HFFc6 (cell line): ENCODE measurements at regions not wholly inside any gene's neighbourhood (a gene's known extent, or its start where the extent isn't known, plus 50 kb on each side); places are given as distances from the start of the nearest gene placed in this dataset.
A peak's percentile ranks its signal among the peaks of the same experiment; 100 is the strongest.

Experiments
- DNase-seq: peaks from one replicate; pipeline ENCODE4 v3.0.0-alpha.2; 2018
- H3K27ac Mint-ChIP-seq: 2 replicates; pipeline ENCODE4 v1.8.0; 2020; ENCODE audit warnings: mild to moderate bottlenecking, mixed read lengths
- H3K27me3 Mint-ChIP-seq: 2 replicates; pipeline ENCODE4 v1.8.0; 2021; ENCODE audit warnings: mild to moderate bottlenecking, moderate library complexity, mixed read lengths; ENCODE audit not compliant: insufficient read depth
- H3K36me3 Mint-ChIP-seq: 2 replicates; pipeline ENCODE4 v1.8.0; 2021; ENCODE audit warnings: low read depth, mixed read lengths
- H3K4me1 Mint-ChIP-seq: 2 replicates; pipeline ENCODE4 v1.8.0; 2020; ENCODE audit warnings: low read depth, mixed read lengths
- H3K4me3 Mint-ChIP-seq: 2 replicates; pipeline ENCODE4 v1.8.0; 2020; ENCODE audit warnings: mild to moderate bottlenecking, moderate library complexity, mixed read lengths
- H3K9me3 Mint-ChIP-seq: 2 replicates; pipeline ENCODE4 v1.8.0; 2020; ENCODE audit warnings: mild to moderate bottlenecking, mixed read lengths
- CTCF ChIP-seq: fragments of 200-600 bp; sonication (generic); IDR thresholded peaks from 2 replicates; pipeline ENCODE4 v1.5.0; 2021; ENCODE audit warnings: antibody characterized with exemption, mild to moderate bottlenecking

DNA sequence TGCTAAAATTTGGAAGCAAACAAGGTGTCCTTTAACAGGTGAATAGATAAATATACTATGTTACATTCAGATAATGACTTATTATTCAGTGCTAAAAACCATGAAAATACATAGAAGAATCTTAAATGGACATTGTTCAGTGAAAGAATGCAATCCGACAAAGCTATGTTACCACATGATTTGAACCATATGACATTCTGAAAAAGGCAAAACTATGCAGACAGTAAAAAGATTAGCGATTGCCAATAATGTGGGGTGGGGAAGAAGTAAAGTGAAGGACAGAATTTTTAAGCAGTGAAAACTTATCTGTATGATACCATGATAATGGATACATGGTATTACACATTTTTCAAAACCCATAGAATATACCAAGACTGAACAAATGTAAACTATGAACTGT, 926.9 kb downstream of the FAT4 start:
- DNase-seq: no peak
- H3K27ac Mint-ChIP-seq: no peak overlapping the region
- no peaks in the 10 kb centered on the region for H3K36me3 Mint-ChIP-seq
- H3K4me3 Mint-ChIP-seq: no peak overlapping the region
- no peaks in the 10 kb centered on the region for H3K4me1 Mint-ChIP-seq
- H3K27me3 Mint-ChIP-seq: no peaks in the 10 kb centered on the region
- no peak for TF ChIP-seq CTCF
- no peaks in the 10 kb centered on the region; the same call in 1 of the 2 replicates for H3K9me3 Mint-ChIP-seq

DNA sequence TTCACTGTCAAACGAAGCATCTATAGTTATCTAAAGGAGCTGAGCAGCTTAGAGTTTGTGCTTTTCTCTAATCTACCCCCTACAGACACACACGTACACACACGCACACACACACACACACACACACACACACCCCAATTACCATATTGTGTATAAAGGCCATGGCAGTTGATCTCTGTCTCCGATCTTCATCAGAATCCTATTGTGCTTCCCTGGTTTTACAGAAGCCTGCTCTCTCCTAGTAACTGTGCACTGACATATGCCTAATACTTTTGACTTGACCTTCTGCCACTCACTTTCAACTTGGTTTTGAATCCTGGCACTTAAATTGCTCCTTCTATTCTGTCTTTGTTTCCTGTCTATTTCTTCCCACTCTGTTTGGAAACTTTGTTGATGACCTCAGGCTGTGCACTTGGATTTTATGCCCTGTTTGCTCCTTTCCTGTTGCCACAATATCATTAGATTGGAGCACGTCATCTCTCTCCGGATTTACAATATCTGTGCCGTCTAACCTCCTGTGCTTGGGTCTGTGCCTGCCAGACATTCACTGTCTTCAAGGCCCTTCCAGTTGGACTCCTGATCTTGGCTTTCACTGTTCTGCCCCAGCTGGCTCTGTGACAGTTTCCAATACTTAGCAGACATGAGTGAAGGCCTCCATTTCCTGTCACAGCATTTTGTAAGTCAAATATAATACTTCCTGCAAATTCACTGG, 928.1 kb downstream of the FAT4 start:
- no peaks in the 10 kb centered on the region for H3K4me1 Mint-ChIP-seq
- H3K27ac Mint-ChIP-seq: no peak overlapping the region
- DNase-seq: no peak
- H3K9me3 Mint-ChIP-seq: no peaks in the 10 kb centered on the region; the same call in 1 of the 2 replicates
- no peaks in the 10 kb centered on the region for H3K27me3 Mint-ChIP-seq
- no peak overlapping the region for H3K4me3 Mint-ChIP-seq
- TF ChIP-seq CTCF: no peak
- H3K36me3 Mint-ChIP-seq: no peaks in the 10 kb centered on the region

DNA sequence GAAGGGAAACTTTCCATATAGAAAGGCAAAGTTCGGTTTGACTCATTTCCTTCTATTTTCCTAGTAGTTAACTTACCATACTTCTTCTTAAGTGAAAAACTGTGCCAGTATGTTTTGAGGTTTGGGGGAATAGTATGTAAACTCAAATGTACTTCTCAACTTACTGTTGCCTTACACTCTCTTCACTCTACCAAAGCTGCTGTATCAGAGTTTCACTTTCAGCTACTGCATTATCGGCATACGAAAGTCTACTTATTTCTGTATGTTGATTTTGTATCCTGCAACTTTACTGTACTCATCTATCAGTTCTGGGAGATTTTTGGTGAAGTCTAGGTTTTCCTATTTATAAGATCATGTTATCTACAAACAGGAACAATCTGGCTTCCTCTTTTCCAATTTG, 932.7 kb downstream of the FAT4 start:
- Mint-ChIP-seq H3K9me3 (no peaks in the 10 kb centered on the region), H3K36me3 (no peaks in the 10 kb centered on the region), H3K27me3 (no peaks in the 10 kb centered on the region), H3K4me3 (peak overlapping the region; percentile 10; the same call in 1 of the 2 replicates), H3K4me1 (no peaks in the 10 kb centered on the region), H3K27ac (no peak overlapping the region)
- DNase-seq: no peak
- TF ChIP-seq CTCF: no peak

GRCh38 chr4:126250006-126250405, 935.3 kb downstream of the FAT4 start:
- no peak for DNase-seq
- Mint-ChIP-seq H3K9me3 (no peaks in the 10 kb centered on the region), H3K27ac (no peak overlapping the region), H3K4me1 (no peaks in the 10 kb centered on the region), H3K36me3 (no peaks in the 10 kb centered on the region), H3K27me3 (no peaks in the 10 kb centered on the region), H3K4me3 (no peak overlapping the region)
- TF ChIP-seq CTCF: no peak

DNA sequence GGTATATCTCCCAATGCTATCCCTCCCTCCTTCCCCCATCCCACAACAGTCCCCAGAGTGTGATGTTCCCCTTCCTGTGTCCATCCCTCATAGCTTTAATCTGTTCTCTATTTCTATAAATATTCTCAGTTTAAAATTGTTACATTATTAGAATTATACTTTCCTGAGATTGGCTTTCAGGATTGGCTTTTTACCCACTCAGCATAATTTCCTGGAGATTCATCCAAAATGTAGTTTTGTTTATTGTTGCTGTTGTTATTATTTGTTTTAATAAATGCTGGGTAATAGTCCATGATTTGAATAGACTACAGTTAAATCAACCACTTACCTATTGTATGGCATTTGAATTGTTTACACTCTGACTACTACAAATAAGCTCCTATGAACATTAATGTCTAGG, 936.4 kb downstream of the FAT4 start:
- Mint-ChIP-seq H3K4me1 (no peaks in the 10 kb centered on the region), H3K4me3 (no peak overlapping the region), H3K27me3 (no peaks in the 10 kb centered on the region), H3K9me3 (no peaks in the 10 kb centered on the region), H3K27ac (no peak overlapping the region), H3K36me3 (no peaks in the 10 kb centered on the region)
- TF ChIP-seq CTCF: no peak
- DNase-seq: no peak
